RWPE2 (cell line): ENCODE measurements at regions not wholly inside any gene's neighbourhood (a gene's known extent, or its start where the extent isn't known, plus 50 kb on each side); places are given as distances from the start of the nearest gene placed in this dataset.

Source experiments
- ATAC-seq: fragments of 200-7000 bp; cut with Tn5 transposase; 3 replicates; pipeline ENCODE4 v1.9.1; 2021; ENCODE audit warnings: low read depth
- DNase-seq: peaks from one replicate; pipeline ENCODE4 v3.0.0-alpha.2; 2020; ENCODE audit warnings: low spot score
- H3K27ac ChIP-seq: fragments of 450-650 bp; 2 replicates; pipeline ENCODE4 v1.5.1; 2017; ENCODE audit warnings: mild to moderate bottlenecking; ENCODE audit not compliant: poor library complexity, severe bottlenecking
- H3K27me3 ChIP-seq: fragments of 250-450 bp; sonication (Bioruptor Pico); 2 replicates; pipeline ENCODE4 v1.5.1; 2021; ENCODE audit warnings: mild to moderate bottlenecking, moderate library complexity; ENCODE audit not compliant: insufficient read depth, poor library complexity, severe bottlenecking
- H3K36me3 ChIP-seq: fragments of 250-450 bp; sonication (Bioruptor Pico); 2 replicates; pipeline ENCODE4 v1.5.1; 2020; ENCODE audit warnings: low read depth, mild to moderate bottlenecking, moderate library complexity
- H3K4me1 ChIP-seq: fragments of 250-450 bp; sonication (Bioruptor Pico); 2 replicates; pipeline ENCODE4 v1.5.1; 2021; ENCODE audit warnings: mild to moderate bottlenecking, moderate library complexity; ENCODE audit not compliant: insufficient read depth, poor library complexity, severe bottlenecking
- H3K4me3 ChIP-seq: fragments of 250-450 bp; sonication (Bioruptor Pico); 2 replicates; pipeline ENCODE4 v1.5.1; 2021; ENCODE audit warnings: mild to moderate bottlenecking, moderate library complexity; ENCODE audit not compliant: severe bottlenecking
- H3K9me3 ChIP-seq: fragments of 250-450 bp; sonication (Bioruptor Pico); 2 replicates; pipeline ENCODE4 v1.5.1; 2021; ENCODE audit warnings: mild to moderate bottlenecking, moderate library complexity; ENCODE audit not compliant: severe bottlenecking
- CTCF ChIP-seq: fragments of 450-650 bp; IDR thresholded peaks from one replicate; pipeline ENCODE4 v1.5.1; 2017; ENCODE audit warnings: mild to moderate bottlenecking, moderate library complexity; ENCODE audit not compliant: poor library complexity, severe bottlenecking

- no peak overlapping the region for H3K27ac ChIP-seq
- no peaks in the 10 kb centered on the region for H3K4me1 ChIP-seq
- no peaks in the 10 kb centered on the region for H3K36me3 ChIP-seq
- H3K27me3 ChIP-seq: no peaks in the 10 kb centered on the region
- H3K9me3 ChIP-seq: no peaks in the 10 kb centered on the region
- DNase-seq: no peak
- no peak for TF ChIP-seq CTCF
- H3K4me3 ChIP-seq: no peak overlapping the region
- peak; percentile 40; the same call in 2 of the 3 replicates for ATAC-seq
Observed at GRCh38 chr13:50357586-50358118, 342.4 kb downstream of the KCNRG start.

GRCh38 chr13:50358231-50359040, 343.2 kb downstream of the KCNRG start:
- H3K27ac ChIP-seq: no peak overlapping the region

GRCh38 chr13:50359041-50359367, 343.8 kb downstream of the KCNRG start:
- Histone ChIP-seq H3K36me3 (no peaks in the 10 kb centered on the region), H3K4me3 (no peak overlapping the region), H3K27ac (no peak overlapping the region), H3K27me3 (no peaks in the 10 kb centered on the region), H3K4me1 (no peaks in the 10 kb centered on the region), H3K9me3 (no peaks in the 10 kb centered on the region)
- DNase-seq (no peak), ATAC-seq (no peak)
- no peak for TF ChIP-seq CTCF

More at GRCh38 chr13:50358231-50359040, 343.2 kb downstream of the KCNRG start:
- no peaks in the 10 kb centered on the region for H3K27me3 ChIP-seq
- H3K9me3 ChIP-seq: no peaks in the 10 kb centered on the region
- H3K4me1 ChIP-seq: no peaks in the 10 kb centered on the region
- H3K4me3 ChIP-seq: no peak overlapping the region
- ATAC-seq: no peak
- TF ChIP-seq CTCF: no peak
- DNase-seq: no peak
- no peaks in the 10 kb centered on the region for H3K36me3 ChIP-seq

- Histone ChIP-seq H3K9me3 (no peaks in the 10 kb centered on the region), H3K27ac (no peak overlapping the region), H3K36me3 (no peaks in the 10 kb centered on the region), H3K4me1 (no peaks in the 10 kb centered on the region), H3K27me3 (no peaks in the 10 kb centered on the region), H3K4me3 (no peak overlapping the region)
- ATAC-seq (no peak), DNase-seq (no peak)
- no peak for TF ChIP-seq CTCF
Observed at GRCh38 chr13:50359779-50360178, 344.5 kb downstream of the KCNRG start.

- no peak overlapping the region for H3K4me3 ChIP-seq
- no peak for TF ChIP-seq CTCF
- no peaks in the 10 kb centered on the region for H3K4me1 ChIP-seq
- ATAC-seq (no peak), DNase-seq (no peak)
- H3K27me3 ChIP-seq: no peaks in the 10 kb centered on the region
- H3K36me3 ChIP-seq: no peaks in the 10 kb centered on the region
- no peaks in the 10 kb centered on the region for H3K9me3 ChIP-seq
- no peak overlapping the region for H3K27ac ChIP-seq
Observed at GRCh38 chr13:50360637-50361036, 345.4 kb downstream of the KCNRG start.
